ENCODE measurements at regions not wholly inside any gene's neighbourhood (a gene's known extent, or its start where the extent isn't known, plus 50 kb on each side); places are given as distances from the start of the nearest gene placed in this dataset.

- TF ChIP-seq PATZ1 (CRISPR knock-in tag; IDR thresholded peaks at IDR 0.05; ENCODE audit: borderline replicate concordance): no peak
- no peak for TF ChIP-seq CSDC2 (CRISPR knock-in tag; IDR thresholded peaks at IDR 0.05)
- no peak for TF ChIP-seq ZC3H10 (CRISPR knock-in tag; IDR thresholded peaks at IDR 0.05)
- no peak for TF ChIP-seq TOX (CRISPR knock-in tag; IDR thresholded peaks at IDR 0.05; ENCODE audit: borderline replicate concordance)
Observed at GRCh38 chr5:164357395-164358033, 852.1 kb downstream of the MAT2B start (continued).

- ATAC-seq: peak; percentile 90
- TF ChIP-seq TSHZ2 (CRISPR knock-in tag; IDR thresholded peaks at IDR 0.05) (no peak), TOX (CRISPR knock-in tag; IDR thresholded peaks at IDR 0.05; ENCODE audit: borderline replicate concordance) (no peak), ZC3H10 (CRISPR knock-in tag; IDR thresholded peaks at IDR 0.05) (no peak), OSR1 (CRISPR knock-in tag; IDR thresholded peaks at IDR 0.05) (no peak), BACH2 (CRISPR knock-in tag; IDR thresholded peaks at IDR 0.05; ENCODE audit: borderline replicate concordance) (no peak), ARNTL (CRISPR knock-in tag; IDR thresholded peaks at IDR 0.05; ENCODE audit: borderline replicate concordance, low read depth) (no peak), ESRRG (CRISPR knock-in tag; IDR thresholded peaks at IDR 0.05) (no peak), POU6F1 (CRISPR knock-in tag; IDR thresholded peaks at IDR 0.05; ENCODE audit: borderline replicate concordance, low read depth) (no peak)
Observed at GRCh38 chr5:164358531-164359259, 853.3 kb downstream of the MAT2B start.

- ATAC-seq: peak; percentile 40; the same call in 2 of the 3 replicates
- TF ChIP-seq BACH2 (CRISPR knock-in tag; IDR thresholded peaks at IDR 0.05; ENCODE audit: borderline replicate concordance): no peak
- no peak for TF ChIP-seq OSR1 (CRISPR knock-in tag; IDR thresholded peaks at IDR 0.05)
- TF ChIP-seq TOX (CRISPR knock-in tag; IDR thresholded peaks at IDR 0.05; ENCODE audit: borderline replicate concordance): no peak
- TF ChIP-seq ARNTL (CRISPR knock-in tag; IDR thresholded peaks at IDR 0.05; ENCODE audit: borderline replicate concordance, low read depth): no peak
- no peak for TF ChIP-seq ZFP3 (CRISPR knock-in tag; IDR thresholded peaks at IDR 0.05)
- TF ChIP-seq ZNF70 (CRISPR knock-in tag; IDR thresholded peaks at IDR 0.05): no peak
- no peak for TF ChIP-seq CSDC2 (CRISPR knock-in tag; IDR thresholded peaks at IDR 0.05)
- TF ChIP-seq ZNF8 (CRISPR knock-in tag; IDR thresholded peaks at IDR 0.05): no peak
- no peak for TF ChIP-seq ESRRG (CRISPR knock-in tag; IDR thresholded peaks at IDR 0.05)
- no peak for TF ChIP-seq TSHZ2 (CRISPR knock-in tag; IDR thresholded peaks at IDR 0.05)
- TF ChIP-seq ZNF565 (CRISPR knock-in tag; conservative IDR thresholded peaks at IDR 0.05; ENCODE audit: low read depth): no peak
- no peak for TF ChIP-seq ZFP30 (CRISPR knock-in tag; IDR thresholded peaks at IDR 0.05)
- no peak for TF ChIP-seq POU6F1 (CRISPR knock-in tag; IDR thresholded peaks at IDR 0.05; ENCODE audit: borderline replicate concordance, low read depth)
- no peak for TF ChIP-seq RARB (CRISPR knock-in tag; IDR thresholded peaks at IDR 0.05)
Observed at GRCh38 chr5:164359260-164360255, 854.1 kb downstream of the MAT2B start.

Data from SK-N-SH treated with all-trans-retinoic acid at 6 μM for 48 hours (cell line).